NB4 (cell line): ENCODE measurements at regions not wholly inside any gene's neighbourhood (a gene's known extent, or its start where the extent isn't known, plus 50 kb on each side); places are given as distances from the start of the nearest gene placed in this dataset.

Experiments
- DNase-seq: peaks from one replicate; pipeline ENCODE4 v3.0.0; 2010; ENCODE audit warnings: low read depth
- H3K4me3 ChIP-seq: one replicate; pipeline ENCODE4 v1.5.1; 2011; ENCODE audit warnings: mild to moderate bottlenecking, low read depth, low read length, moderate library complexity
- MYC ChIP-seq: IDR thresholded peaks from 2 replicates; pipeline ENCODE4 v1.6.1; 2011; ENCODE audit warnings: low read depth, low read length
- POLR2A ChIP-seq: IDR thresholded peaks from 2 replicates; pipeline ENCODE4 v1.6.1; 2011; ENCODE audit warnings: mild to moderate bottlenecking; ENCODE audit not compliant: insufficient read length; ENCODE audit errors: extremely low read depth
- TF ChIP-seq, protein P1 (sequence below): IDR thresholded peaks from 2 replicates; pipeline ENCODE4 v1.6.1; 2011; ENCODE audit warnings: low read depth, low read length
- TF ChIP-seq, protein P2 (sequence below): IDR thresholded peaks from one replicate; pipeline ENCODE4 v1.5.1; 2012; ENCODE audit warnings: low read depth, low read length

- H3K4me3 ChIP-seq, result no peak overlapping the region
- DNase-seq, result no peak
- no peak for TF ChIP-seq MYC
- TF ChIP-seq, protein P1, sequence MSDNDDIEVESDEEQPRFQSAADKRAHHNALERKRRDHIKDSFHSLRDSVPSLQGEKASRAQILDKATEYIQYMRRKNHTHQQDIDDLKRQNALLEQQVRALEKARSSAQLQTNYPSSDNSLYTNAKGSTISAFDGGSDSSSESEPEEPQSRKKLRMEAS, result no peak
Measured at GRCh38 chr21:36551731-36552433, 72.0 kb upstream of the CLDN14 start.

DNA sequence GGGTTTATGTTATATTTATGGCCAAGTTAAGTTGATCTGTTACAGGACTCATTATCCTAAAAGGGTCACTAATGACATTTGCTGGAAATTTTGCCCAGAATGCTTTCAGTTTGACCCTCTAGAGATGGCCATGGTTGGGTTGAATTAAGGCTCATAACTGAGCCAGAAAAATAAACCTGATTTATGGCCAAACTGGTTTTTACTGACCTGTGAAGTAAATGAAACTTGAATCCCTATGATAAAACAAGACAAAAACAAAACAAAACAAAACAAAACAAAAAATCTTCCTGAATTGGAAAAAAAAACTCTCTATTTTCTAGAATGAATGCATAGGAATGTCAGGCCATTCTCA, 72.5 kb upstream of the CLDN14 start:
- H3K4me3 ChIP-seq, result no peak overlapping the region
- no peak for DNase-seq
- TF ChIP-seq POLR2A, result no peak
- no peak for TF ChIP-seq MYC
- TF ChIP-seq, protein P1, result no peak
- TF ChIP-seq, protein P2, sequence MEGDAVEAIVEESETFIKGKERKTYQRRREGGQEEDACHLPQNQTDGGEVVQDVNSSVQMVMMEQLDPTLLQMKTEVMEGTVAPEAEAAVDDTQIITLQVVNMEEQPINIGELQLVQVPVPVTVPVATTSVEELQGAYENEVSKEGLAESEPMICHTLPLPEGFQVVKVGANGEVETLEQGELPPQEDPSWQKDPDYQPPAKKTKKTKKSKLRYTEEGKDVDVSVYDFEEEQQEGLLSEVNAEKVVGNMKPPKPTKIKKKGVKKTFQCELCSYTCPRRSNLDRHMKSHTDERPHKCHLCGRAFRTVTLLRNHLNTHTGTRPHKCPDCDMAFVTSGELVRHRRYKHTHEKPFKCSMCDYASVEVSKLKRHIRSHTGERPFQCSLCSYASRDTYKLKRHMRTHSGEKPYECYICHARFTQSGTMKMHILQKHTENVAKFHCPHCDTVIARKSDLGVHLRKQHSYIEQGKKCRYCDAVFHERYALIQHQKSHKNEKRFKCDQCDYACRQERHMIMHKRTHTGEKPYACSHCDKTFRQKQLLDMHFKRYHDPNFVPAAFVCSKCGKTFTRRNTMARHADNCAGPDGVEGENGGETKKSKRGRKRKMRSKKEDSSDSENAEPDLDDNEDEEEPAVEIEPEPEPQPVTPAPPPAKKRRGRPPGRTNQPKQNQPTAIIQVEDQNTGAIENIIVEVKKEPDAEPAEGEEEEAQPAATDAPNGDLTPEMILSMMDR, result no peak

- no peak for DNase-seq
- TF ChIP-seq, protein P2, result no peak
- no peak for TF ChIP-seq MYC
- TF ChIP-seq, protein P1, result no peak
- H3K4me3 ChIP-seq, result no peak overlapping the region
Measured at GRCh38 chr21:36553406-36553805, 73.5 kb upstream of the CLDN14 start.

DNA sequence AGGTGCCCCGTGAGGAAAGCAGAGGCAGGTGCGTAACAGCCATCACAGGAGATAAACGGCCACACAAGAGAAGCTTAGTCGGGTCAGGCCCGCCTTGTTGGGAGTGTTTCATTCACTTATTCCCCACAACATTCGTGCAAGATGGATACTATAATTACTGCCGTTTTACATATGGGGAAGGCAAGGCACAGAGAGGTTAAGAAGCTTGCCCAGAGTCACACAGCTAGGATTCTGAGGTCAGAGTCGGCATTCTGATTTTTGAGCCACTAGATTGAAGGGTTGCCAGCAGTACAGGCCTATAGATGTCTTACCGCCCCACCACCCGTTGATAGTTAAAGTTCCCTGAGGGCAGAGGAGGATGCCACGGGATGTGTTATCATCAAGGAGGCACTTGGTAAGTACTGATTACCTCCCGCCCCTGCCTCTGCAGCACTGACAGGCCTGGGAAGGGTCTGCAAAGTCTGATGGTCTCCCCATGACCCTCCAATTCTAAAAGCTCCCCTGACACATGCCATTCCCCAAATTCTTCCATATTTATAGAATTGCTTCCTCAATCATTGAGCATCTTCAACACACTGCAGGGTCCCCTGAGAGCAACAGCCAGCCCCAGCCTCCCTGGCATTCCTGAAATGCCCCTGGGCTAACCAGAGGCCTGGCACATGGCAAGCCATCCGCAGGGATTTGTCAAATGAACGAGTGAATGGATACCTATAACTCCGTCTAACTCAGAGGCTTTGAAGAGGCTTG, 74.7 kb upstream of the CLDN14 start:
- no peak overlapping the region for H3K4me3 ChIP-seq
- DNase-seq, result no peak
- TF ChIP-seq MYC, result no peak
- no peak for TF ChIP-seq POLR2A
- TF ChIP-seq, protein P2, result no peak
- TF ChIP-seq, protein P1, result no peak

GRCh38 chr21:36555199-36555800, 75.4 kb upstream of the CLDN14 start:
- TF ChIP-seq, protein P2, result no peak
- TF ChIP-seq MYC, result no peak
- no peak for TF ChIP-seq POLR2A
- TF ChIP-seq, protein P1, result no peak
- H3K4me3 ChIP-seq, result no peak overlapping the region
- no peak for DNase-seq

GRCh38 chr21:36557316-36557715, 77.4 kb upstream of the CLDN14 start:
- TF ChIP-seq, protein P2, result no peak
- no peak for TF ChIP-seq POLR2A
- TF ChIP-seq MYC, result no peak
- TF ChIP-seq, protein P1, result no peak
- H3K4me3 ChIP-seq, result no peak overlapping the region
- no peak for DNase-seq
